ENCODE measurements at regions not wholly inside any gene's neighbourhood (a gene's known extent, or its start where the extent isn't known, plus 50 kb on each side); places are given as distances from the start of the nearest gene placed in this dataset.

DNA sequence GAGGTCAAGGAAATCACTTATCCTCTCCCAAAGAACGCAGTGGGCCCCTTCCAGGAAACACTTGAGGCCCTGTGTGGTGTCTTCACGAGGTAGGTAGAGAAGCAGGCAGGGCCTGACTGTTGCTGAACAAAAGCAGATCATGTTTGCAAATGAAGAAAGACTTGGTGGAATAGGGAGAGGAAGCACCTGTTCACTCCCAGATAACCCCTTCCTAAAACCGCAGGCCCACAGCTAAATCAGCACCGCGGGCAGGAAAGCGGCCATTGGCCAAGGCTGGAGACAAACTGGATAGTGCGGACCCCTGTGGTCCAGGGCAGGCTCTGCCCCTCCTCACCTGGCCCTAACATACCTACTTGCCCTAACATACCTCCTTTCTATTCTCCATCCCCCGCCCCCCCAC lies 64.9 kb upstream of the KLHL29 start:
- DNase-seq (ENCODE audit: extremely low read depth in 1 of 11, low read depth in 9 of 11, low spot score in 4 of 11) = no peak

DNA sequence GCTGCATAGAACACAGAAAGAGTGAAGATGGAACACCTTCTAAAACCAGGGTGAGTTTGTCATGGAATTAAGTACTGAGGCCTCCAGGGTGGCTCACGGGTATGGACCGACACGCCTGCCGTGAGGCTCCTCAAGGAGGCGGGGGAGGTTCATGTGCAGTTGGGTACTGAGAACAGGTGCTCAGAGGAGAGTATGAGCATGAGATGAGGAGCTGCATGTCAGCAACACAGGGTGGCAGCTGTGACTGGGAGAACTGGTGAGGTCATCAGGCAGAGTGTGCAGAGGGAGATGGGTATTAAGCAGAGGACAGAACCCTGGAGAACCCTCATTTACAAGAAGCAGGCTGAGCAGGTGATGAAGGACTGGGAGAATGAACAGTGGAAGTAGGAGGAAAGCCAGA lies 63.2 kb upstream of the KLHL29 start:
- DNase-seq (ENCODE audit: extremely low read depth in 1 of 11, low read depth in 9 of 11, low spot score in 4 of 11) = no peak

DNA sequence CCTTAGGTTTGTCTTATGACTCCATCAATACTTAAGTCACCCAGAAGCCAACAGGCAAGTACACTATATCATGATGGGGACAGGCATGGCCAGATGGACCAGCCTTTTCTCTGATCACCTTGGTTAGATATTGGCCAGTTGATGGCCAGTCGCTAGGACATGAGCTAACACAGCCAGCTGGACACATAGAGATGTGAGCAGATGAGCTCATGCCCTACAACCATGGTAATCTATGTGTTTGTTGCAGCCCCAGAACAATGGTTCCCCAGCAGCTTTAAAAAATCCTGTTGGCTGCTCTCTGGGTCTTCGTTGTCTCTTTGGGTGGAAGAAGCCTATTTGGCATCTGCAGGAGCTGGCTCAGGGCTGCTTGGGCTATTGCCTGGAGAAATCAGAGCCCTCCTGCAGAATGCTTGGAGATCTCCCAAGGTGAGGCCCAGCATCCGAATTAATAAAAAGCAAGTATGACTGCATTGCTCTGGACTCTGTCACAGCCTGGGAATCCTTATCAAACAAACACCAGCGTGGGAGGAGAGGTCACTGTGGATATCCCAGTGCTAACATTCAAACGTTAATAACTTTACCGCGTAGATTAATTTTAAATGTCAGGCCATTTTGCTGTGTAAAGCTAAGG lies 62.3 kb upstream of the KLHL29 start:
- DNase-seq (ENCODE audit: extremely low read depth in 1 of 11, low read depth in 9 of 11, low spot score in 4 of 11) = no peak

DNA sequence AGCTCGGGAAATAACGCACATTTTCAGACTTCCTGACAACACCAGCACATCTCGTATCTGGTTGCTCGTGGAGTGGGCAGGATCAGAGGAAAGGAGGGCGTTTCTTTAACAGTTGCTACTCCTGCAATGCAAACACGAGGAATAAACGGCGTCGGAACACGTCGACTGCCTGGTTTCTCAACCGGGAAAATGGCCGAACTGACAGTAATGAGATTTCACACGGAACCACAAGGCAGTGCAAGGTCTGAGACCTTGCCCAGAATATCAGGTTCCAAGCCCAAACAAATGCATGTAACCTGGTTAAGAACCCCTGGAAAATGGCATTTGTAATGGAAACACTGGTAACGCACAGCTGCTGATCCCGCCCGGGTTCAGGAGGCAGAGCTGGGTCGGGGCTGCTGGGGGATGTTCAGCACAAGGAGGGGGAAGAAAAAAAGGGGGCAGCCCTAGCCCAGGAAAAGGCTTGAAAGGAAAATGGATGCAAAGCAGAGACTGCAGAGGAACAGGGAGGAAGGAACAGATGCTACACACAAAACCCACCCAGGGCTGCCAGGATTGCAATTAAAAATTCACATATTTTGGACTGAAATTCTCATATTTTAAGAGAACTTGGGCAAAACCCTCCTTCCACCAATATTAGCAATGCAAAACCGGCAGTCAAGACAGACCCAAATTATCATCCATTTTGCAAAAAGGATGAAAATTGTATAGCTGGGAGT lies 61.6 kb upstream of the KLHL29 start:
- no peak for DNase-seq (ENCODE audit: extremely low read depth in 1 of 11, low read depth in 9 of 11, low spot score in 4 of 11)

DNA sequence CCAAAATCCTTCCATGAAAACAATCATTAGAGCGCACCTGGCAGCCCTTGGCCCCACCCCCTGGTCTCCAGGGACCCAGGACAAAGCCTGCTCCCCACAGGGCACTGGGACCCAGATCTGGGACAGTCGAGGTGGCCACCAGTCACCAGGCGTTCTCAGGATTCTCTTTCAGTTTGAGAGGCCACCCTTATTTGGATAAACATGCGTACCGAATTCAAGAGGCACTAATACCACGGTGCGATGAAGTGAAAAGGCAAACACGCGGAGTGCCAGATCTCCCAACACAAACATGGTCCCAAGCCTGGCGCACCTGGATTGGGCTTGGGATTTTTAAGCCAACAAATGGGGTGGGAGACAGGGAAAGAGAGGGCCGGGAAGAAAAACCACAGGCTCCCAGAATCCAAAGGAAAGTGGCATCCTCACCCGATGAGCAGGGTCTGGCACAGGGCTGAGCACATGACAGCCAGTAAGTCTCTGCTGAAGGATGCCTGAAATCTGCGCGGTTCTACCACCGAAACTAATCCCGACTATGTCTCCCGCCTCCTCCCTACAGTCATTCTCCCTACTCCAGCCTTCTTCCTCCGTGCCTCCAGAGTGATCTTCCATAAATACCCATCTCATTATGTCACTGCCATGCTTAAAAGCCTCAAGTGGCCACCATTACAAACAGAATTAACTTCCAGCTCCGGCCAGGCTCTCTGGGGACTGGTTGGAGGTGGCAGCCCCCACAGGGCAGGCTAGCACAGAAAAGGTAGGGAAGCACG lies 60.9 kb upstream of the KLHL29 start:
- DNase-seq (ENCODE audit: extremely low read depth in 1 of 11, low read depth in 9 of 11, low spot score in 4 of 11) = no peak

DNA sequence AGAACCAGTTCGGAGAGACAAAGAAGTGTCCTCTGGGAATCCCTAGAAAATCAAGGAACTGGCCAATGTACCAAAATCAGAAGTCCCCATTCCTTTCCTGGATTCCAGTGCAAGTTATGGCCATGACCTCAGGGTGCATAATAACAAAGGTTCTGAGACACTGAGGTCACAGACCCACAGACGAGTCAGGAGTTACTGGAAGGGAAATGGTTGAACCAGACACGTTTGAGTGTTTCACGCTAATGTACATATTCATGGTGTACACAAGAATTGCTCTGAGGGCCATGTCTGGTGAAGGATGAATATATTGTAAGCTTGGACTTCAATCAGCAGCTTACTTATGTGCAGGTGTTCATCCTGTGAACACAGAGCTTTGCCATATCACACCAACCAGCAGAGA lies 58.6 kb upstream of the KLHL29 start:
- DNase-seq (ENCODE audit: extremely low read depth in 1 of 11, low read depth in 9 of 11, low spot score in 4 of 11) = no peak

DNA sequence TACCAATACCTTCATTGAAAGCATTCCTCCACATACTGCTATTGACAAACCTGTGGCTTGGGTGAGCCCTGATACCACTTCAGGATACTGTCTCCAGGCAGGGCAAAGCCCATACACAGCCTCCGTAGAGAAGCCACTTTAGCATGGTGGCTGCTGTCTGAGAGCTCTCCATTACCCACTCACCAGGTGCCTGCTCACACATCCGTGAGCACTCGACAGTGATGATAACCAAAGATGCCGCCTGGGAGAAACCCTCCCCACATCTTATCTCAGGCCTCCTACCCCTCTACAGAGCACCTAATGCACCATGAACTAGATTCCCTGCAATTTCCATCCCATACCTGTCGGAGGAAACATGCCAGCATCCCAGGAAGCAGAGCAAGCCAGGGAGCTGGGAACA lies 57.6 kb upstream of the KLHL29 start:
- DNase-seq (ENCODE audit: extremely low read depth in 1 of 11, low read depth in 9 of 11, low spot score in 4 of 11) = no peak

DNA sequence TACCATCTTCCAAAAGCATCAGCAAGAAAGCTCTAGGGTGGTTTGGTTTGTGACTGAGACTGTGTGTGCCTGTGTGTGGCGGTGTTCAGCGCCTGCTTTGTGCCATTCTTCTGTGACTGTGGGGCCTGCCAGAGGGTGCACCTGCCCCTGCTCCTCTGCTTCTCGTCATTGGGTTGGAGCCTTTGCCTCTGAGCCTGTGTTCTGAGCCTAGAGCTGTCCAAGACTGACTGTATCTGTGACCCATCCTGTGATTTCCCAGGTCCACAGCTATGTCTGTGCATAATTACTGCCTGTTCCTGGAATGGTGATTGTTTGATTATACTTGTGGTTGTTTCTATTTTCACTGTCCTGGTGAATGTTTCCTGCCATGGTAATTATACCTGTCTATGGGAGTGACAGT lies 57.1 kb upstream of the KLHL29 start:
- DNase-seq (ENCODE audit: extremely low read depth in 1 of 11, low read depth in 9 of 11, low spot score in 4 of 11) = no peak

DNA sequence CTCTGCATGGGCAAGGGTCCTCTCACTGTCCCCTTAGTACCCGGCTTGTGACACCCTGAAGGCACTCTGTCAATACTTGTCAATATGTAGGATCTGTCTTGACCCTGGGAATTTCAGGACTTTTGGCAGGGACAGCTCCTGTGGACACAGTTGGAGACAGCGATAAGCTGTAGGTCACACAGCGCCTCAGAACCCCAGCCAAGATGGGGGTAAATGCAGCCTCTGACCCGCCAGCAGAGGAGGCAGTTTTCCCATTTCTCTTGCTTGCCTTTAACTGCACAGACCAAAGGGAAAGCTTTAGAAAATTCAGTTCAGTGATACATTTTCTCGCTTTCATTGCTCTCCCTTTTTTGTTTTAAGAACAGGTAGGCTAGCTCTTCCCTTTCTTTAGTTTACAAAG lies 54.8 kb upstream of the KLHL29 start:
- peak in 2 of 11 donors; percentile 13 to 15 for DNase-seq (ENCODE audit: extremely low read depth in 1 of 11, low read depth in 9 of 11, low spot score in 4 of 11)
